Hippocampal formation (tissue), 2 donors: ENCODE measurements at regions not wholly inside any gene's neighbourhood (a gene's known extent, or its start where the extent isn't known, plus 50 kb on each side); places are given as distances from the start of the nearest gene placed in this dataset.

Source experiments
- DNase-seq, 2 donors: peaks; one replicate each; lab custom pipeline; 2025; lab: John Stamatoyannopoulos, UW

DNA sequence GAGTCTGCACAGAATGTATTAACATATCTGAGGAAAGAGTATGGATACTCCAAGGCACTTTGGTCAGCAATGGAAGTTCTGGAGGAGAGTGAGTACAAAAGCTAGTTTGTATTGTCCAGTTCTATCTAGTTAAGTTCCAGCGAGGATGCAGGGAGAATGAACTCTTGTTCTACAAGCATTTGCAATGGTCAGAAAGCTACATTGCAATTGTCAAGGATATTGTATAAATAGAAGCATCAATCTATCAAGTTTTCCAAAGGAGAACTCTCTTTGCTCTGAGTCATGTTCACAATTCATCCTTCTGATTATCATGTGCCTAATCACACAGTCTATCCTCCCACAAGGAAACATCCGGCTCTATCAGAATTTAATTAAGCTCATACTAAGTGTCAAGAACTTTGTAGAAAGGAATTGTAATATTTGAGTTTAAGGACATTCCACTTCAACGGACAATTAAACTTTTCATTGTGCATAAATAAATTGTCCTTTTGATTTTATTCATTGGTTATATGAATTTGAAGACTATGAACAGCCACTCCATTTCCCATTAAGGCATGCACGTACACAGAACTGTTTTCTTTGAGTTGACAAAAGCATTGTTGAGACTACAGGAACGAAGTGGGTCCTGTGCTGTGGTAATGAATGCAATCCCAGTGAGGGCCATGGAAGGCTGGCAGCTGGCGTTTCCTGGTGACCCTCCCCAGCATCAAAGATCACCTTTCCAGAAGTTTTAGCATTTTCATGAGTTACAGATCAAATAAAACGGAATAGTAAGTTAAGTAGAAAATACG lies 973.5 kb upstream of the GOT2 start:
- no peak for DNase-seq

DNA sequence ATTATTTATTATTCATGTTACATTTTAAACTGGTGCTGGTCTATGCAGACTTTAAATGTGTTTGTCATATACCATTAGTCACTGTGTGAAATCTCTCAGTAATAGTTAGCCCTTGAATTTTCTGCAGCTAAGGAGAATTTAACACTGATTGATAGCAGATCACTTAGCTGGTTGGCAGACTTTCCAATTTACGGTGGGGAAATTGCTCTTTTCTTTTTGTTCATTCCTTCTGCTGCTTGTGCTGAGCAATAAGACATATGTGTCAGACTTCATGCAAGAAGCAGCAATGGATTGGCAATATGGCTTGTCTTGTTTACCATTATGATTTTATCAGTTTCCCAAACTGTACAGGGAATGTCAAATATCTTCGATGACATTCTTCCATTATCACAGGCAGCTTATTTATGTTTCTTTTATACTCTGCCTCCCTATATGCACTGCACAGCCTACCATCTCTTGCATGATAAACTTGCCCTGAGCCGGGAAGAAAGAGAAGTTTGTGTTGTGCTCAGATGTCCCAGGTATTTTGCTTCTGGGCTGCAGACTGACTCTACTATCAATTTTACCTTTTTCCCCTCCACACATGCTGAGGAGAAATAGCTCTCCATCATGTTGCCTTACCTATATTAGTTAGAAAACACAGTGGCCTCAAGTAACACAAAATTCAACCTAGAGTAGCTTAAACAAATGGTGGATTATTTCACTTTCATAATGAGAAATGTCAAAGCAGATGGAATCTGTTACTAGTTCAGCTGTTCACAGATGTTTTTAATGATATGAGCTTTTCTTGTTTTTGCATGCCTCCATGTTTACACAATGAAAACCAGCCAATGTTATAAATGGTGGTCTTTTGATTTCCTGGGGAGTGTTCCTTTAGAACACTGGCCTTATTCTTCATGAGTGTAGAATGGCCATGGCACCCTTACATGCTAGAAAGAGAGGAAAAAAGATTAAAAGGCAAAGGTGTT lies 968.1 kb upstream of the GOT2 start:
- no peak for DNase-seq

DNA sequence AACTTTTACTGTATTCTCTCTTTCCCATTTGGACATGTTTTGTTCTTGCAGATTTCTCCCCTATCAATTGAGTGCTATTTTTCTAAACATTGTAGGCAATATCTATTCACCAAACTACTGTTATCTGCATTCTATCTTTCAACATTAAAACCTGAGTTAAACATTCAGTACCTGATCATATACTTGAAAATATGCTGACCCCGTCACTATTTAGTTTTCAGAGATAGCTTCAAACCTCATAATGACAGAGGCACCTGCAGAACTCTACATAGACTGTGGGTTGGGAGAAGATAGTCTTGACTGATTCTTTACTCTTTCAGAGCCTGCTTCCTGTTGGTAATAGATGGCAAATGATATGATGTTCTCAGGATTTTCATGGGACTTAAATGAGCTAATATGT lies 965.7 kb upstream of the GOT2 start:
- DNase-seq: no peak

DNA sequence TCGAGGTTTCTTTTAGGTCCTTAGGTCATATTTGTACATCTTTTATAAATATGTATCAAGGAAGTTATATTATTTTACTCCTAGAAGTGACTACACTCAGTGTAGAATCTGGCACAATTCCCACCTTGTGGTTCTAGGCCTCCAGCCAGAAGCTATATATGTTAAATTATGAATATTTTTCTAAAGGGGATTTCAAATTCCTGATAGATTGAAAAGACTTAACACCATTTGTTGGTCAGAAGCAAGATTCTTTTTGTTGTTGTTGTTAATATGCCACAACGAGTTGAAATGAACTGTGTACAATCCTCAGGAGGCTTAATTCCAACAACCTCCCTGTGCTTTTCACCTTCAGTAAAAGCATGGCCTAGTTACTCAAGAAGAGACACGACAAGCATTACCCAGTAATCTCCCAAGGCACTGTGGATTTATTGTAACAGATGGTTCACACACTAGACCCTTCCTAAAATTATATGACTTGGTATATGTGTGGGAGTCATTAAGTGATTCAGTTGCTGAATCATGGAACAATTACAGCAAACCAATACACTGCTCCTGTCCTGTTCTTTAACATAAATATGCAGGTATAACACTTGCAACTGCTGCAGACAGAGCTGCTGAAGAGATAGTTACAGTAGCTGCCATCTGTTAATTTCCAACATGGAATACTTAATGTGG lies 964.4 kb upstream of the GOT2 start:
- DNase-seq: no peak

DNA sequence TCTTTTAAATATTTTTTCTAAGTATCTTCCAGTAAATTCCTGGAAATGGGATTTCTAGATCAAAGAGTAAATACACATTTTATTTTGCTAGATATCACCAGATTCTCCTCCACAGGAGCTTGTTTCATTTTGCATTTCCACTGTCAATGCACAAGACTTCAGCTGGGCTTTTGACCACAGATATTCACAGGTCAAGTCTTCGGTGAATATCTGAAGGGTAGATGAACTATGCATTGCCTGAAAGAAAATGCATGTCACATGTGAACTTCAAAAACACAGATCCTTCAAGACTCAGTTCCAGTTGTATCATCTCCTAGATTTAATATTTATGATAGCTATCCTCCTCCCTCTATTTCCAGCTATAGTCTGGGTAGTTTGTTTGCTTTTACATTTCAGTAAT lies 963.6 kb upstream of the GOT2 start:
- DNase-seq: no peak

DNA sequence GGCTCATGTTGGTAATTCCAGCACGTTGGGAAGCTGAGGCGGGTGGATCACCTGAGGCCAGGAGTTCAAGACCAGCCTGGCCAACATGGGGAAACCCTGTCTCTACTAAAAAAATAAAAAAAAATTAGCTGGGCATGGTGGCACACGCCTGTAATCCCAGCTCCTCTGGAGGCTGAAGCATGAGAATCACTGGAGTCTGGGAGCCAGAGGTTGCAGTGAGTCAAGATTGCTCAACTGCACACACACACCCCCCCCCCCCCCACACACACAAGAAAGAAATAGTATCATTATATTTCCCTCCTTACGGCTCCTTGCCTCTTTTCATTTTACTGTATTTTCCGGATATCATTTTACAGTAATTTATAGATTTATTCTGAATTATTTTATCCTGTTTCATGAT lies 963.1 kb upstream of the GOT2 start:
- no peak for DNase-seq

DNA sequence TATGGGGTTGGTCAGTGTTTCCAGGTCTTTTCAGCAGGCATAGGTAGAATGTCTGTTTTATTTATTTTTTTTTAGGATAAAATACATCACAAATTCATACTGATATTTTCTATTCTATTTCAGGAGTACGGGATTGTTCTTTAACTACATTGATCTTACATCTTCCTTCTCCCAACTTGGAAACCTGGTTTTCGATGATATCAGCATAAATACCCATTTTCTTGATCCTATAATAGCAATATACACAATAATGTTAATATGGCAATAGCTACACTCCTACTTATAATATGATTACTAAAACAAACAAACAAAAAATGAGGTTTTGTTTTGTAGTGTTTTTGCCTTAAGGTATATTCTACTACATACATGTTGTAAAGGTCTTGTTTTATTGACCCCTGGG lies 962.4 kb upstream of the GOT2 start:
- no peak for DNase-seq

DNA sequence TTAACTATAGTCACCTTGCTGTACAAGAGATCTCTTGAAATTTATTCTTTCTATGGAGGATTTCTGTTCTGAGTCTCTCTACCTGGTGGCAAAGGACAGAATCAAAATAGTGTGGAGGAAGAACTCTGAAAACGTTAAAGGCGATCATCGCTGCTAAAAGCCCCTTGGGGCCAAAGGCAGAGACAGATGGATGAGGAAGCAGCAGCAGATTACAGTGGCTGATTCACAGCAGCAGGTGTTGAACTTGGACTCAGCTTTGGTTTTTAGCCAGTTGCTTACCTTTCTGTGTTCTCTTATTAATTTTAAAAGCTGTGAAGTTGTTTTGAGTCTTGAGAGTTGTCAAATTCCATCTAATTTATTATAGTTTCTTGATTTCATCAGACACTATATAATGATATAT lies 956.1 kb upstream of the GOT2 start:
- DNase-seq: no peak

DNA sequence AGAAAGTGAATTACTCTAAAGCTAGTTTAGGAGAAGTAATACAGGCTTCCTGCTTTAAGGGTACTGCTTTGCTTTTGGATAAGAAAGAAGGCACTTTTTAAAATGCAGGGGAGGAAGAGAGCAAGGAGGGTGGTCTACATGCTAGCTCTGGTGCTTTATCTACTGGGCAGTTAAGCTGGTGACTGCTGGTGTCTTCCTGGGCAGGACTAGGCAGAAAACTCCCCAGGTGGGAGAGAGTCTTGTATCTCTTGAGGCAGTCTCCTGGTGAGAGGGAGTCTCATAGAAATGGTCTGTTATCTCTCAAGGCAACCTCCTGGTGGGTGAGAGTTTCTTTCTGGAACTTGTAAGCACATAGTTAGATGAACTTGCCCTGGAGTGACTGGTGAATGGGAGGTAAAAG lies 953.9 kb upstream of the GOT2 start:
- DNase-seq: no peak

DNA sequence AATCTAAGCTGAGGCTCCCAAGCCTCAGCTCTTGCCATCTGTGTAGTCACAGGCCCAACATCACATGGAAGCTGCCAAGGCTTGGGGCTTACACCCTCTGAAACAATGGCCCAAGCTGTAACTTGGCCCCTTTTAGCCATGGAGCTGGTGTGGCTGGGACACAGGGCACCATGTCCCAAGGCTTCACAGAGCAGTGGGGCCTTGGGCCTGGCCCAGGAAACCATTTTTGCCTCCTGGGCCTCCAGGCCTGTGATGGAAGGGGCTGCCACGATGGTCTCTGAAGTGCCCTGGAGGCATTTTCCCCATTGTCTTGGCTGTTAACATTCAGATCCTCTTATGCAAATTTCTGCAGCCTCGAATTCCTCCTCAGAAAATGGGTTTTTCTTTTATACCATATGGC lies 952.3 kb upstream of the GOT2 start:
- no peak for DNase-seq

DNA sequence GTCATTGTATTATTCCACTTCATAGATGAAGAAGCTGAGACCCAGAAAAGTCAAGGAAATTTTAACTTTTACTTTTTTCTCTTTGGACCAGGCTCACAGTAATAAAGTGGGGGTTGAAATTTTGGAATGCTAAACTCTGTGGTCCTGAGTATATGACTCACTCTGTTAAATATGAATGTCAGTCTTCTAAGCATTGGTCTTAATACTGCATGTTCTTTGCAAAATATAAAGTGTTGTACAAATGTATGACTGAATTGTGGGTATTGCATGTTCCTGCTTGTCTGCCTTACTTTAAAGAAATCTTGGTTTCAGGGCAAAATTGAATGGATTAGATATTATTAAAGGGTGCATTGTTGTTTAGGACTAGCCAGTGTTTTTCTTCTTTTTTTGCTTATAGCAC lies 950.8 kb upstream of the GOT2 start:
- DNase-seq: no peak

DNA sequence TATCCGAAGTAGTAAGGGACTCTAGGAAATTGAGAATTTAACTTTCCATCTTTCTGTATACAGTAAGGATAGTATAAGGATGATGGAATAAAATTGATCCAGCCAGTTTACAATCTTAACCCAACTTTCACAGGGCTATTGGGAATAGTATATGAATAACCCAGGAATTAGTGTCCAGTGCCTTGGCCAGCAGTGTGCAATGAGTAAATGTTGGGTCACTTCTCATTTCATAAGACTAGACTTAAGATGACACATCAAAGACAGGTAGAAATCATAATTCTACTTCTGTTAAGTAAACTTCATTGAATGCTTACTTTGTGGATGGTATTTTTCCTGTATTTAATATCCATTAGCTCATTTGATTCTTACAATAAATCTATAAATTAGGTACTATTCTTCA lies 949.6 kb upstream of the GOT2 start:
- no peak for DNase-seq

DNA sequence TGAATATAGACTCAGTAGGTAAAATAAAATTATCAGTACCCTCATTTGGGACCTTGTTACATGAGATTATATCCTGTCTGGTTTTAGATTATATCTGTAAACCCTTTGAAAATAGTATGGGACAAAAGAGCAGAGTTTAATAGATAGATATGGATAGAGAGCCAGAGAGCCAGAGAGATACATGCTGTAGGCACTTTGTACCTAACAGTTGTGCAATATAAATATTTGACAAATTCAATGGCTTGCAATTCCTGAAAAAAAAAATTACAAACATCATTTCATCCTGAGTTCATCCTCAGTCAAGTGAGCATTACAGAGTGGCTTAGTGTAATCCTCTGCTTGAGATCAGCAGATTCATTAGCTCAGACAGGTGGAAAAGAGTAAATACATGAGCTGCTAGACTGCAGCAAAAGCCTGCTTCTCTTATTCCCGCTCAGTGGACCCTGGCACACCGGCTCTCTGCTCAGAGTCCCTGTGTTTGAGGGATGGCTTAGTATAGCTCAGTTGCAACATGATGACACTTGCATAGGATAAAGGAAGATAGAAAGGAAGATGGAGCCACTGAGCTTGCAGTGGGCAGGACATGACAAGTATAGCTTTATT lies 931.6 kb upstream of the GOT2 start:
- DNase-seq: no peak

DNA sequence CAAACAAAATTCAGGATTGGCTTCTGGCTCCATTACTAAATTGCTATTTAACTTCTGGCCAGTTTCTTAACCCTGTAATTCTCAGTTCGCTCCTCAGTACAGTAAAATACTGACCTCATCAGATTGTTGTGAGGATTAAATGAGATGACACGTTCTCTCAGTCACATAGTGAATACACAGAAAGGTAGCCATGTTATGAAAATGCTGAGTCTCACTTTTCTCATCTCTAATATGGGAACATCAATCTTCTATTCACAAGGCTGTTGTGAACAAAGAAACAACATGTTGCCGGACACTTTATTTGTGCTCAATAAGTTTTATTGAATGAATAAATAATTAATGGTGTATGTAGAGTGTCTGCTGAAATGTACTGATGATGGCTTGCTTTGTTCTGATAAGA lies 924.5 kb upstream of the GOT2 start:
- DNase-seq: no peak

DNA sequence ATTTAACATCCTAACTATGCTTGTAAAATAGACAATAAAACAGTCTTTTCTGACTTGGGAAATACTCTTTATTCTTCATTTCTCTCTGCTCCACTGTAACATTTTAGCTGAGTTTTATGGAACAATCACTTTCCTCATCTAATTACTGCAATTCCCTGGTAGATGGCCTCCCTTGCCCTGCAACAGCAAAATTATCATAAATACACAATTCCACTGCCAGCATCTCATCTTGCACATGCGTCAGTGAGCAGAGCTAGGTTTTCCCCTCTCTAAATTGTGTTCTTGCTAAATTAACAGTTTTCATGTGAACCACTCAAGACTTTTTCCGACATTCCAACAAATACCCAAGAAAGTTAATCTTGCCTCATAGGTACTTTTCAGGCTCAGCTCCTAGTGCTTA lies 920.9 kb upstream of the GOT2 start:
- no peak for DNase-seq

DNA sequence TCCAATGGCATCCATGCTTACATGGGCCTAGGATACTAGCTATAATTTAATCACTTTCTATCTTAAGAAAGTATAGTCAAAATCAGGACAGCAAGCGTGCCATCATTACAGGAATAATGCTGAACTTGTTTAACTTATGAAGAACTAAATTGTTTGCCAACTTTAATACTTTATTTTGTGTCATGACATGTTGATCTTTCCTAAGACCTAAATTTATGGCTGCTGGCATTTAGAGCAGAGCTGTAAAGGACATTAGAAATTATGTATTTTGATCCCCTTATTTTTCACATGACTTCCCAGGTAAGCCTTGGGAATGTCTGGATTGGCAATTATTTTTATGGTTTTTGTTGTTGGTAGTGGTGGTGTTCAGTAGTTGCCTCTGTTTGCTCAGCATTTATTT lies 920.3 kb upstream of the GOT2 start:
- no peak for DNase-seq

DNA sequence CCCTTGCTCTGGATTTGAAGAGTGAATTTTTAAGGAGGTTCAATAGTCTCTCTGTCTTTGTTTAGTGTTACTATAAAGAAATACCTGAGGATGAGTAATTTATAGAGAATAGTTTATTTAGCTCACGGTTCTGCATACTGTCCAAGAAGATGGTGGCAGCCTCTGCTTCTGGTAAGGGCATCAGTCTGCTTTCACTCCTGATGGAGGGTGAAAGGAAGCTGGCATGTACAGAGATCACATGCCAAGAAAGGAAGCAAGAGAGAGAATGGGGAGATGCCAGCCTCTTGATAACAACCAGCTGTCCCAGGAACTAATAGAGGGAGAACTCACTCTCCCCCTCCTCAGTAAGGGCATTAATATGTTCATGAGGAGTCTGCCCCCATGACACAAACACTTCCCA lies 917.5 kb upstream of the GOT2 start:
- DNase-seq: no peak

DNA sequence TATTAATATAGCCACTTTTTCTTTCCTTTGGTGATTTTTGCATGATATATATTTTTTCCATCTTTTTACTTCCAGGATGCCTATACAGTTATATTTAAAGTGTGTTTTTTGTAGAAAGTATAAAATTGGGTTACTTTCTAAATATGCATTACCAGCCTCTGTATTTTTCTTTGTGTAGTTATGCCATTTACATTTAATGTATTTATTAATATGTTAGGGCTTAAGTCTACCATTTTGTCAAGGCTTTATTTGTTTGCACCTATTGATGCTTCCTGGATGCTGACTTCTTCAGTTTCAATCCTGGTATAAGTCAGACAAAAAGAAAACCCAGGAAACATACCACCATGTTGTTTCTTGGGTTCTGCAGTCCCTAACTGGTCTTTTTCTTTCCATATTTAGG lies 911.1 kb upstream of the GOT2 start:
- DNase-seq: no peak

DNA sequence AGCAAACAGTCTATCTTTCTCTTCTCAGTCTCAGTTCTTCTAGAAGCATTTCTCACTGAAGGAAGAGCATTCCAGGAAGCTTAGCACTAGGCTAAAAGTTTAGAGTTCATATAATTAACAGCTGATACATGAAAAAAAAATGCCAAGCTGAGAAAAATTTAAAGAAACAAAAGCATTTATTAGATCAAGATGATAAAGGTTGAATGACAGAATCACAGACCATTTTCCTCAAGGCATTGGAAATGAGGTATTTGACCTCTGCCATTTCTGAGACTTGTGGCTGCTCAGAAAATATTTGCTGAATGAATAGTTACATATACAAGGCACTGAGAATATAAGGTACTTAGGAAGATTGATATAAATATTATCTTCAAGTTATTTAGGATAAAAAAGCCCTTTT lies 901.6 kb upstream of the GOT2 start:
- DNase-seq: no peak

DNA sequence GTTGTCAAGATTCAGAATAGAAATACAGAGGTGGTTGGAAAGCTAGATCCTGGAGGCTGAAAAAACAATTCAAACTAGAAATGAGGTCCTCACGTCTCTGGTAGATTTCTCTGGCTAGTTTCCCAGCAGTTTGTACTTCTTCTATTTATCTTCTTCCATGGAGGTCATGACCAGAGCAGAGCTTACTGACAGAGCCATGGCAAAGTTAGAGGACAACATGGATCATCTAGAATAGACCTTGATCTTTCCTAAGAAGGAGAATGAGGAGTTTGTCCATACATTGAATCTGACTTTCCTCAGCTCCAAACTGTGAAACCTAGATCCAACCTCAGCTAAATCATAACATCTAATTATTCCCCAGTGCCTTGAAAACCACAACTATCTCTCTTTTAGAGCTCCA lies 900.8 kb upstream of the GOT2 start:
- no peak for DNase-seq

DNA sequence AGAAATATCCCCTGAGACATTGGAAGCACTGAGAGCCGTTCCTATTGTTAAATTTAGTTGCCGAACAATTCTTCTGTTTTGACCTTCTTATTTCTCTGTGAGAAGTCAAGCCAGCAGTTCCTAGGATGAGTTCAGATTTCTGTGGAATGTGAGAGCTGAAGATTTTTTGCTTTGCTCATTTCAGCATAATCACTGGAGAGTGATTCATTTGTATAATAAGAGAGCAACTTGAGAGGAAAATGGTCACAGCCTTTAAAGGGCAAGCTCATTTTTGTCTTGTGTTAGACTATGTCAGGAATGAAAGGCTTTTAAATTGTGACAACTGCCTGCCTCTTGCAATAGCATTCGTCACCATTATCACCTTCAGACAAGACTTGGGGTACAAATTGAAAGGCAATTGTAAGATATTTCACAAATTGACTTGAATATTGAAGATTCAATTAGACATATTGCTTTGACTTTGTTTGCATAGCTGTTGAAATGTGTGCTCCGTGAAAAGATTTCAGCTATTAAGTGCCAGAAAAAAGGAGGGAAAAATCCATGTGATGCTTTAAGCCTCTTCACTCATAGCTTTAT lies 900.0 kb upstream of the GOT2 start:
- no peak for DNase-seq

DNA sequence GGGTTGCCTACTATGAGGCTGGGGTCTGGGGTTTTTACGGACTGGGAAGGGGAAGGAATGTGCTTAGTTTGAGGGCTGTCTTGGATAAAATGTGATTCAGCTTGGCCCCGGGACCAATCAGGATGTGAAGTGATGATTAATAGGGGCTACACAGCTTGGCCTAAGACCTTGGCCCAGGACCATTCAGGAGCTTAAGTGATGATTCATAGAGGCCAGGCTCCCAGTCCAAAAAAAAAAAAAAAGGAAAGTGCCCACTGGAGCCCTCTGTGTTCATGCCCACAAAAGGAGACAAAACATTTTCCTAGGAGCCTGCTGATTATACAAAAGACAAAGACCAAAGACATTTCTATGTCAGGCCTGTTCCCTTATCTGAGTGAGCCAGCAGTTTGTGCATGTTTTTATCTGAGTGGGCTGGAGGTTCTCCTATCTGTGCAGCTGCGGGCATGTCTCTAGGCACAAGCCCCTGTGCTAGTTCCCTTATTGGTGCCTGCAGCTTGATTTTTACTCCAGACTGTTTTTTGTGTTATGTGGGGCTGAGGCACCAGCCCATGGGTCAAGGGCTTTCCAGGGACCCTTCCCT lies 898.2 kb upstream of the GOT2 start:
- no peak for DNase-seq
